G401.6 (cell line): ENCODE measurements at regions not wholly inside any gene's neighbourhood (a gene's known extent, or its start where the extent isn't known, plus 50 kb on each side); places are given as distances from the start of the nearest gene placed in this dataset.
A peak's percentile ranks its signal among the peaks of the same experiment; 100 is the strongest.

Source experiments
- FAIRE-seq: peaks from 2 replicates; lab custom pipeline; 2012; peaks lifted over from hg19 to GRCh38; lab: Jason Lieb, UNC

DNA sequence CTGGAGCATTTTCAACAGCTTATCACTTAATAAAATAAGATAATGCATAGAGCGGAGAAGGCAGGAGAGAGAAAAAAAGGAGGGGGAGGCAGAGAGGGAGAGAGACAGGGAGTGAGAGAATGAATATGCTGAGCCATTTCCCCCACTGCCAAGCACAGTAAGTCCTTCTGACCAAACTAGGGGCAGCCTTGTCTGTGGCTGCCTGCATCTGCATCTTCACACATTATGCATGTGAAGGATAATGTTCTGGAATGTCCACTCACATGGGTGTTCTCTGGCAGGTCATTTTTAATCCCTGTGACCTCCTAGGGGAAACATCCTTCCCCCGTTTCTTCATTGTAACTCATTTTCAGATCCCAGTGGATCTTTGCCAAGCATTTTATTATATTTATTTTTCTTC is 269.3 kb downstream of the FOXA2 start:
- no peak for FAIRE-seq

DNA sequence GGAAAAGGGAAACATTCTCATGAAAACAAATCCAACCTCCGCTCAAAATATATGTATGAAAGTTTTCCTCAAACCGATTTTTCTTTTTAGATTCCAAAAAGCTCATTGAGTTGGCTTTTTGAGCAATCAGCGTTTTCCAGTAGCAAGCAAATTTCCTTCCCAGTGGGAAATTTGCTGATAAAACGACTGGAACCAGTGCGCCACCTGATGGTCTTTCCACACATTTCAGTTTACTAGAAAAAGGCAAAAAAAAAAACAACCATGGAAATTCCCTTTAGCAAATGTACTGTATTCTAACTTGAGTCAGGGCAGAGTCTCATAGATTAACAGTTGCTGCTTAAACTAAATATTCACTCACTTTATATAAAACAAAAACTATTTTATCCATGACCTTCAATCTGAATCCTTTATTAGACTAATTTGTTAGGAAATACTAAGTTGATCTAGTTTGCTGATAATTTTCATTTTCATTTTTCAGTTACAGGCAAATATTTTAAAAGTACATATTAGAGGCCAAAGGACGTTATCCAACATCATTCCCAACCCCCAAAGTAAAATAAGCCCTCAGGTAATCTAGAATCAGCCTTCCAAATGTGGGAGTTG is 271.5 kb downstream of the FOXA2 start:
- FAIRE-seq: no peak

DNA sequence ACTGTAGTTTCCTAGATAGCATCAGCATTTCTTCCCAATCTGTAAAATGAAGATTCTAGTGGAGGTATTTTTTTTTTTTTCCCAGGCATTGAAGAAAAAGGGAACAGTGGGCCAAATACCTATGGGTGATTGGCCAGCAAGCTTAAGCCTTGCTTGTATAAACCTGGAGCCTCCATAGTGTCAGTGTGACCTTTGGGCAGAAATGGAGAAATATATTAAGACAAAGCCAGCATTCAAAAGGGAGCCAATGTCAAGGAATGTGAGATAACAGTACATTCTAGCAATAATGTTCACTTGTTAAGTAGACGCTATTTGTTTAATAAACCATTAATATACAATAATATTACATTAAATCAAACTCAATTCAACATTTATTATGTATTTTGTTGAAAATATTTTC is 275.4 kb downstream of the FOXA2 start:
- peak; percentile 8 for FAIRE-seq

DNA sequence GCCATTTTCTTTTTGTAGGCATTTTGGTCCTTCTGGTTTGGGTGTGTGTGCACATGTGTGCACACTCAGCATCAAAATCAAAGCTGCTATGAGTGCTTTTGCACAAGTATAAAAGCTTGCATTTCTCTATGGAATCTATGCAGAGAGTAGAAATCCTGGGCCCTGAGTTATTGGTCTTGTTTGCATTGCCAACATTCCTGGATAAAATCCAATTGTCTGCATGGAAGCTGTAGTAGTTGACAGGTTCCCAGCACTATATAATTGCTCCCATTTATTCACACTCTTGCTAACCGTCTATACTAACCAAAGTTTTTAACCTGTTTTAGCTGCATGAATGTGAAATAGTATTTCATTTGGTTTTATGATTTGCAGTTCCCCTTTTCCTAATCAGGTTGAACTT is 277.0 kb downstream of the FOXA2 start:
- FAIRE-seq: no peak

DNA sequence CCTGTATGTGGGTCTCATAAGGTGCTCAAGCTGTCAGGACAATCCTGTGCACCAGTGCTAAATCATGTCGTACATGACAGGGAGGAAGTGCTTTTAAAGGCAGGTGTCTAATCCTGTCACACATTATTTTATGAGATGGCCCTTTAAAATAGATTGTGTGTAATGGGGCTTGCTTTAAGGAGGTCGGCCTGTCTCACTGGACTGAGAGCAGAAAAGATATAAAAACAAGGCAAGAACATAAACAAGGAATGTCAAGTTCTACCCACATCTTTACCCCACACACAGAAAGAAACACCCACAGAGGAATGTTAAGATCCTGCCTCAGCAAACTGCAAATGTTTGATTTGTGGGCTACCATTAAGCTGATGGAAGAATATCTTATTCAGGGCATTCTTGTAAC is 279.0 kb downstream of the FOXA2 start:
- FAIRE-seq: no peak

DNA sequence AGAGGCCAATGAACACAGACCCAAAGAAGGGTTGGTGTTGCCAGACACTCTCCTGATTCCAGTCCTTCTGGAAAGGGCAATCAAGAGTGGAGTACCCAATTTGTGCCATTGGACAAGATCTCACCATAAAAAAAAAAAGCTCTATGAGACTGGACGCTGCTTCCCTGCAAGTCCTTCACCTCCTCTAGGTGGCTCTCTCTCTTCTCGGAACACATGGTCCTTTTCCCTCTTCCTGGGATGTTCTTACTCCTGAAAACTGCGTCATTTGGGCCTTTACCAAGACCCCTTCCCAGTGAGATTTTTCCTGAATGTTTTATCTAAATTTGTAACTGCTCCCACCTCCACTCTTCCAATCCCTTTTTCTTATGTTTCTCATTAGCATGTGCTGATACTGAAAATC is 280.8 kb downstream of the FOXA2 start:
- no peak for FAIRE-seq

DNA sequence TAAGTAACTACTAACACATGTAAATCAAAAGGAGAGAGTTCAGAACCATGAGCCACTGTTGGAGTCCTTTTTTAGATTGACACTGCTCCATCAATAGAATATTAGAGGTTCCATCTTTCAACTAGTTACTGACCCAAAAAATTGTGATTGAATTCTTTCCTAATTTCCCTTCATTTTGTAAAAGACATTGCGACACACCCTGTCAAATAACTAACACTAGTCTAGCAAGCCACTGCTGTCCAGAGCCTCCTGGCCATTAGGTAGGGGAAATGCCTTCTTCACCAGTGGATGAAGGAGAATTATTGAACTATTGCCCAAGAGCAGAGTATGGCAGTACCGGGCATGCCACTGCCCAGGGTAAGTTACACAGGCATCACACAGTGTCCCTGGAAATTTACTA is 282.3 kb downstream of the FOXA2 start:
- no peak for FAIRE-seq

DNA sequence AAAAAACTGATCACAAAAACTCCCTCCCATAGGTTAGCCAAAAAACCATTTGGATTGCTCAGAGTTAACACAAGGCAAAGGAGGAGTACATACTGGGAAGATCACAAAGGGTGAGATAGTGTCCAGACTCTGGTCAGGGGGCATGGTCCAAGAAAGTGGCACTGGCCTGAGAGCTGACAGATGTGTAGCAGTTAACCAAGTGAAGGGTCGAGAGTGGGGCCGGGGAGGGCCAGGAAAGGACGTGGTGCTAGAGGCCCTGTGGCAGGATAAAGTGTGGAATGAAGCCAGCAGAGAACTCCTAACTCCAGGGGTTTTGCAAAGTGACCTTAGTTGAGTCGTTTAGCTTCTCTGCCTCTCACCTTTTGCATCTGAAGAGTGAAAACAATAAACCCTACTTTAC is 290.5 kb downstream of the FOXA2 start:
- no peak for FAIRE-seq

DNA sequence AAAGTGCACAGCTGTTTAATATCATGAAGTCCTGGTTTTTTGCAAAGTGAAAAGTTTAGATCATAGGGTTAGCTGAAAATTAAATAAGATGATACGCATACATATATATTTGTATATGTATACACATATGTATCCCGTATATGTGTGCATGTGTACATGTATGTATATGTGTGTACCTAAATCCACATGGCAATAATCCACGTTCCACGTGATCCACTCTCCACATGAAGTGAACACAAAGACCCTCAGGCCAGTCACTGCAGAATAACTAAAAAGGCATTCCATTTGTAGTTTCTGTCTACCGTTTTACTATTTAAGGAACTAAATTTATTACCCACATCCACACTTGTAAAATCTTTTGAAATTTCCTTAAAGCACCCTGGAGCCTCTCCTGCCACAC is 294.9 kb downstream of the FOXA2 start:
- no peak for FAIRE-seq

DNA sequence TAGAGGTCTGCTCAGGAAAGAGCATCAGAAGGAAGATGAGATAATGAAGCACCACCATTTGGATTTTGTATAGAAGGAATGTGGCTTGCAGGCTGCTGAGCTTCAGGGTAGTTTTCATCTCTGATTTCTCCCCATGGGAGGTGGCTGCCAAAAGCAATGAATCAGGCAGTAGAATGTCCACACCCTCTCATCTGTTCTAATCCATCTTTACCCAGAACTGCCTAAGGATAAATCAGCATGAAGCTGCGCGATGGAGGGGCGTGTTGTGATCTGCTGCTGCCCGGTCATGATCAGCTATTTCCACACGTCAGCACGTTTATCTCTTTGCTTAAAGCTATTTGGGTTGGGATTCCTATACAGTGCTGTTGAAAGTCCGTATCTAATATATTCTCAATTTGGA is 295.4 kb downstream of the FOXA2 start:
- no peak for FAIRE-seq

DNA sequence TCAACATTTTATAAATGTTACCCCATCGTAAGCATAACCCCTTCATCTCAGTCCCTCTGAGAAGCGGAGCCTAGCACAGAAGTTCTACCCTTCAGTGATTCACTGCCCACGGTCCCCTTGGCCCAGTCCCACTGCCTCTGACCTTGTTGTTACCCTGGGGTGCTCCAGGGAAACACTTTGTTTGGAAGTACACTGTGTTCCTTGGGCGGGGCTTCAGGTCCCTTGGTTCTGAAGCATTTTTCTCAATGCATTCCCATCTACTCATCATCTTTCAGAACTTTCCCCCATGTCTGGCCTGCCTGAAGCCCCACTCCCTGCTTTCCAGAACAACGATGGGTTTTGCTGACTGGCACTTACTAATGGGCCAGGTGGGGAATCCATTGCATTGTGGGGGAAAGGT is 296.2 kb downstream of the FOXA2 start:
- FAIRE-seq: no peak

DNA sequence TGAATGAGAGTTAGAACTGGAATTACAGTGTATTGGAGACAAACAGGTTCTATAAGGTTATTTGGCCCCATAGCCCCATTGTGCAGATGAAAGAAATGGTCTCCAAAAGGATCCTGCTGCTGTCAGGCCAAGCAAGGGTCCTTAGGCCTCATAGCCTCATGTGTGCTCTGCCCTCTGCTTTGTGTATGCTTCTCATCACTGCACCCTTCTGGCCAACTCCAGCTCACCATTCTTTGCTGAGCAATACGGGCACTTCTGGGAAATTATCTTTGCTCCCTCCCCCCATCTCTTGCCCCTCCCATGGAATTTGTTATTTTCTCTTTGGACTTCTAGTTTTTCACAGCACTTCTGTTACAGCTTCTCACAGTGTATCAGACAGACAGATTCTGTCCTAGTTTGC is 298.8 kb downstream of the FOXA2 start:
- FAIRE-seq: no peak

DNA sequence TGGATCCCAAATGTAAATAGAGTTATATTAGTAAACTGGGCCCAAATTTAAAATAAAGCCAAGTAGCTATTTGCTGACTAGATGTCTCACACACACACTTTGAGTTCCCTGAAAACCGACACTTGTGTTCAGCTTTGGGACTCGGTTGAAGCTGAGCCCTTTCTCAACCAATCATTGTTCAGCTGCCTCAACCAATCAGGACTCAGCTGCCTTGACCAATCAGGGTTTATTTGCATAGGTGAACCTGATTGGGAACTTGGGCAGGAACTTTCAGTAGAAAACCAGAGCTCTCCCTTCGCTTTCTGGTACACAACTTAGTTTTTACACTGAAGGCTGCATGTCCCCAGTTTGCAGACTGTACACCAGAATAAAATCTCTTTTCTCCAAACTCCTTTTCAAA is 301.7 kb downstream of the FOXA2 start:
- no peak for FAIRE-seq

DNA sequence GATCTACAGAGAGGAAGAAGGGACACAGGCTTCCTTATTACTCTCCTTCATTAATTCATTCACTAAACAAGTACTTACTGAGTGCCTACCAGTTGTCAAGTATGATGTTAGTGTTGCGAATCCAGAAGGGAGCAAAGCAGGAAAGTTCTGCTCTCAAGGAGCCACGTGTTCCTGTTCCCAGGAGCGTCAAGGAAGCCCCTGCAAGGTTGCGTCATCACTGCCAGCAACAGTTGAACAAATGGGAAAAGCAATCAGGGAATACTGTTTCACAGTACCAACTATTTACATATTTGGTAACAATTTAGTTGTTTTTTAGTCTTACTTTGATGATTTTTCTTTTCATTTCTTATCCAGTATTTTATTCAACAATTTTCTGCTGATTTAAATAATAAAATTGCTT is 310.0 kb downstream of the FOXA2 start:
- FAIRE-seq: no peak

DNA sequence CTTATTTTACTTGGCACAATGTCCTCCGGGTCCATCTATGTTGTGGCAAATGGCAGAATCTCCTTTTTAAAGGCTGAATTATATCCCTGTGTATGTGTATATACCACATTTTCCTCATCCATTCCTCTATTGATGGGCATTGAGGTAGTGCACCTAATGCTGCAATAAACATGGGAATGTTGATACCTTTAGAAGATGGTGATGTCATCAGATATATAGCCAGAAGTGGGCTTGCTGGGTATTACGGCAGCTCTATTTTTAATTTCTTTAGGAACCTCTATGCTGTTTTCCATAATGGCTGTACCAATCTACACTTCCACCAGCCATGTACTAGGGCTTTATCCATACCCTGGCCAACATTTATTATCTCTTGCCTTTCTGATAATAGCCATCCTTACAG is 315.7 kb downstream of the FOXA2 start:
- FAIRE-seq: no peak

DNA sequence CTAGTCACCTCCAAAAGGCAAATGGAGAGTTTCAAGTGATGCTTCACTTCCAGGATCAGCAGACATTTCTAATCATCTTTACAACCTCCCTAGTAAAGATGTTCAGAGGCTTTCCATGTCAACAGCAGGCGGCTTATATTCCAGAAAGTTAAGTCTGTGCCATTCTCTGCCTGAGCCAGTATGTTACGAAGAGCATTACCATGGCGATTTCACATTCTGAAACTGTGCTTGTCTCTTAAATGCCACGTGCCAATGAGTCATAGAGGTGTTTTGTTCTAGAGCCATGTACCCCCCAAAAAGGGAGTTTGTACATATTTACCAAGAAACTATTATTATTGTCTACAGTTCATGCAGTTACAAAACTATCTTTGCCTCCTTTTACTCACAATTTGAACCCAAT is 319.5 kb downstream of the FOXA2 start:
- no peak for FAIRE-seq

DNA sequence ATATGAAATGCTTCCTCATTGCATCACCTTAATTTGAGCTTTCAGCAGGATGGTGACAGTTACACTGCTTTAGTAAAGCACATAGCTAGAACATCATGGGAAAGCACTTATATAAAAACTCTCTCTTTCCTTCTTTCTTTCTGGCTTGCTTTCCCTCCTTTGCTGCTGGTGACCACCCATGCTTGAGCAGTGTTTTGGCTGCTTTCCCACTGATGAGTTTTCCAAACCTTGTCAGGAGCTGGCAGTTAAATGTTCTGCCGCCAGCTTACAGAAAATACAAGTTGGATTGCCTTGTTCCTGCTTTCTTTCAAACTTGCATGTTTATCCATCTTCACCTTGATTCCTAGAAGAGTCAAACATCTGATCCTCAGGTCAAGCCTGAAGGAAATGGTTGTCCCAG is 323.9 kb downstream of the FOXA2 start:
- no peak for FAIRE-seq

DNA sequence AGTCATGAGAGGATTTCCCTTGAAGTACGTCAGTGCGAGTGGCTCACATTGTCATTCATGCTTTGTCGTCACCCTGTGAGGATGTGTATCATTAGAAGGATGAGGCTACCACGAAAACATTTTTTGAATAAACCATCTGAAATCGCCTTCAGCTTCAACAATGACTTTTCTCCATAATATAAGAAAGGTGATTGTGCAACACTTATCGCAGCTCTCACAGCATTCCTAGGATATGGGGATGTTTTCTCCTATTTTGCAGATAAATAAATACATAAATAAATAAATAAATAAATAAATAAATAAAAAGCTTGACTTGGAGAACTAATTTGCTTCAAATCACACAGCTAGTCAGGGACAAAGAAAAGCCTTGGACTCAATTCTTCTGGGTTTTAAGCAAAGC is 326.5 kb downstream of the FOXA2 start:
- FAIRE-seq: no peak

DNA sequence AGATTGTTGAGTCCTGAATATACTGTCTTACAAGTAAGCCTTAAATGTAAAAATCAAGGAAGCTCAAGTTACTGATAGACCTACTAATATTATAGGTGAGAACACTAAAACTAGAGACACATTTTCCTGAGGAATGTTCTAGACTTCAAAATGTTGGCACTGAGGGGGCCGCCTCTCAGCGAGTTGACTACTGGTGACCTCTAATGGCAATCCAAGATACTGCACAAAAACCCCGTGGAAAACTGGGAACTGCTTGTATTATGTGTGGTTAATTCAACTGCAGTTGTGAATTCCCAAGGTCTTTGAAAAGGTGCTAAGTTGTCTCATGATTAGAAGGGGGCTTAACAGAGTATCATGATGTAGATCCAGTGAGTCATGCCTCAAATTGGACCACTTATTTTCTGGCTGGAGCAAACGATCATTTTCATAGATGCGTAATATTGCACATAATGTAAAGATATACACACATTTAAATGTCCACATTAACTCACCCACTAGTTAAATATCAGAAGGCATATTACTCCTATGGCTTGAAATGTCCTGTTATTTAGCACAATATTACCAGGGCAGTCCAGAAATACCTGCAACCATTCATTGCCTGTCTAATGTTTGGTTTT is 336.2 kb downstream of the FOXA2 start:
- no peak for FAIRE-seq

DNA sequence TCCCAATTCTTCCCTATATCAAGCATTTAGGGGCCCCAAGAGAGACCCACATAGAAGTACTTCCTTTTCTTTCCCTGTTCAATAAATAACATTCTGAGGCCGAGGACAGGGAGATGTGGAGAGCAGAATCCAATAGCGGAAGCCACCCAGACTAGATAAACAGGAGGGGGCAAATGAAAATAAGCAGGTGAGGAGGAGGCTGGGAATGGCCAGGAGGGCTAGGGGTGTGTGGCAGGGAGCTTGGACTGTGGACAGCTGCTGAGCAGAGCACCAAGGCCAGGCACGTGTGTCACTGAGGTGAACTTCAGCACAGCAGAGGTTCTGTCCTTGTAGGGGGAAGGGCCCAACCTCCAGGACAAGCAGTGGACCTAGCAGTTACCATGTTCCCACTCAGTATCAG is 339.2 kb downstream of the FOXA2 start:
- no peak for FAIRE-seq

DNA sequence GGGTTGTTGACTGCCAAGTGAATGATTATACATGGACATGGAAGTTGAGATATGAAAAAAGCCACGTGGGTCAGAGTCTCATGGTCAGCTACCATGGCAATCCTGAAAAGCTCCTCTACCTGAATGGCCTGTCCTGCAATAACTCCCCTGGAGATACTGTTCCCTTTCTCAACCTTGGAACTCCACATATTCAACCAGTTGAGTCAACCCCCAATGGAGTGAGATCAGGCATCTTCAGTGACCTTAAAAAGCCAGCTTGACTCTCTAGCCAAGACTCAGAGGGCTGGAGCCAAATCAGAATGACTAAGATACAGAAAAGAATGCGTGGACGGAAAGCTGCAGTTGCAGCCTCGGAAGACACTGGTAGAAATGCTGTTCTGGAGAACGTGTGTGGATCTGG is 341.3 kb downstream of the FOXA2 start:
- no peak for FAIRE-seq

DNA sequence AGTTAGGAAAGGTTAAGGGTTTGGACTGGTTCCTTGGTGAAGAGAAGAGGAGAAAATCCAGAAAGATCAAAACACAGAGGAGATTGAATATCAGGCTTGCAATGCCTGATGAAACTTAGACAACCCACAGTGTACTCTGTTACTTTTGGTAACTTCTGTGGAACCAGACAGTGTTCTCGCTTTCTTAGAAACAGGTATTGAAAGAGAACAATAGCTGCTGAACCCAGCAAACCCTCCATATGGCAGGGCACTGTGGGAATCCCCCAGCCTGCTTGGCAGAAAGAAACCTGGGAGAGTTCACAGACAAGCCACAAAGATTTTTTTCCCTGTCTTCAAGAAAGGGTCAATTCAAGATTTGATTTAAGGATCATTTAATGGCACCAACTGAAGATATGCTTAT is 342.8 kb downstream of the FOXA2 start:
- no peak for FAIRE-seq

DNA sequence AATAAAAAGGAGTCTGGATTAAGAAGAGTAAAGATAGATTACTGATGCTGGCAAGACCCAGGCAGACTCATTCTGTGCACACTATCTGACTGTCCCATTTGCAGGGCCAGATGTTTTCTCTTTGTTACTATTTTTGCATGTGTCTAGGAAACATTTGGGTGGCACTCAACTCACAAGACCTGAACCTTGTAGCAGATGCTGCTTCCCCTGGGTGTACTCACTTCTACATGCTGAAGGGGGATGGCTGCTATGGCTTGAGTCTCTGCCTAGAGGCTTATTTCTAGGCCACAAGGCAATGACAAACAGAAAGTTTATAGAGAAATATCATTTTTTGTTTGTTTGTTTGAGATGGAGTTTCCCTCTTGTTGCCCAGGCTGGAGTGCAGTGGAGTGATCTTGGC is 351.4 kb downstream of the FOXA2 start:
- FAIRE-seq: no peak

DNA sequence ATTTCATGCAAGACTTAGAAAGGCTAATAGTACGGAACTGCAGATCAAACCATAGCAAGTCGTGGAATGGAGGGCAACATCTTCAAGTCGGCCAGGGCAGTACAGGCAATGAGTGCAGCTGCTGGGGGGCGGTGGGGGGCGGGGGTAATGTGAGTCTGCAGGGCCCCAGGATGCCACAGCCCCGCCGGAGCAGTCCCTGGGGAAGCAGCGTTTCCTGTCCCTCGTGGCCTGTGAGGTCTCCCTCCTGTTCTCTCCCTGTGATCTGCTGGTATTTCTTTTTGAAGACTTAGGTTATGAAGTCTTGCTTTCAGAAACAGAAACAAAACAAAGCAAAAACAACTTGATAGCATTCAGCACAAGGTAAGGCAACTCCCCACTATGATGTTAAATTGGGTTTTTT is 351.9 kb downstream of the FOXA2 start:
- FAIRE-seq: no peak
